ENCODE measurements at regions not wholly inside any gene's neighbourhood (a gene's known extent, or its start where the extent isn't known, plus 50 kb on each side); places are given as distances from the start of the nearest gene placed in this dataset.

GRCh38 chr1:5765997-5766913, 226.0 kb downstream of the NPHP4 start:
- DNase-seq = no peak

GRCh38 chr1:5765483-5765882, 226.7 kb downstream of the NPHP4 start:
- no peak for DNase-seq

- DNase-seq = no peak
These were observed 227.3 kb downstream of the NPHP4 start for GRCh38 chr1:5764959-5765358.

GRCh38 chr1:5764464-5764863, 227.8 kb downstream of the NPHP4 start:
- DNase-seq = no peak

- DNase-seq = no peak
These were observed 228.4 kb downstream of the NPHP4 start for GRCh38 chr1:5763696-5764370.

- no peak for DNase-seq
These were observed 233.2 kb downstream of the NPHP4 start for GRCh38 chr1:5758859-5759578.

- DNase-seq = no peak
These were observed 234.0 kb downstream of the NPHP4 start for GRCh38 chr1:5758000-5758858.

- DNase-seq = no peak
These were observed 234.9 kb downstream of the NPHP4 start for GRCh38 chr1:5757187-5757805.

- no peak for DNase-seq
These were observed 235.6 kb downstream of the NPHP4 start for GRCh38 chr1:5756434-5757186.

- DNase-seq = no peak
These were observed 236.6 kb downstream of the NPHP4 start for GRCh38 chr1:5755552-5756125.

GRCh38 chr1:5754817-5755551, 237.2 kb downstream of the NPHP4 start:
- no peak for DNase-seq

- no peak for DNase-seq
These were observed 238.4 kb downstream of the NPHP4 start for GRCh38 chr1:5753549-5754421.

- DNase-seq = no peak
These were observed 239.3 kb downstream of the NPHP4 start for GRCh38 chr1:5752746-5753548.

- DNase-seq = no peak
These were observed 240.1 kb downstream of the NPHP4 start for GRCh38 chr1:5751833-5752745.

GRCh38 chr1:5751163-5751540, 241.1 kb downstream of the NPHP4 start:
- DNase-seq = no peak

- DNase-seq = no peak
These were observed 241.8 kb downstream of the NPHP4 start for GRCh38 chr1:5750186-5751162.
